ENCODE measurements at regions not wholly inside any gene's neighbourhood (a gene's known extent, or its start where the extent isn't known, plus 50 kb on each side); places are given as distances from the start of the nearest gene placed in this dataset.

DNA sequence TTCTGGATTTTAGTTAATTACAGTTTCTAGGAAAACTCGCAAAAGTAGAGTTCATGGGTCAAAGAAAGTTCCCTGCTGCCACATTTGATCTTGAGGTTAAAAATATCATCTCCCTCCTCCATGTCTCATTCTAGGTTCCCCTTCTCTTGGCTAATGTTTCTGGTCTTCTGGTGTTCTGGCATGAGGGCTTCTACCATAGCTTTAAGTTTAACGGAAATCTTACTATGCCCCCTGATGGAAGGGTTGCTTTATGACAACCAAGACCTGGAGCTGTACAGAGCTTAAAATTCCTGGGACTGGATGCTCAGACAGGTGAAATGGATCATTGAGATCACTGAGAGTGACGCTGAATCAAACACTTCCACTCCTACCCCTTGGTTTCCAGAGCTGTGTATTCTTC is 1881.7 kb downstream of the MRPL39 start:
- TF ChIP-seq GATA2 (IDR thresholded peaks at IDR 0.05; ENCODE audit: low read depth, low read length): no peak
- no peak for TF ChIP-seq GATA3 (IDR thresholded peaks at IDR 0.05; ENCODE audit: low read depth, low read length)

GRCh38 chr21:23718446-23719285 is 1888.6 kb downstream of the MRPL39 start:
- TF ChIP-seq GATA2 (IDR thresholded peaks at IDR 0.05; ENCODE audit: low read depth, low read length): no peak
- TF ChIP-seq GATA3 (IDR thresholded peaks at IDR 0.05; ENCODE audit: low read depth, low read length): no peak

- TF ChIP-seq GATA3 (IDR thresholded peaks at IDR 0.05; ENCODE audit: low read depth, low read length) (no peak), GATA2 (IDR thresholded peaks at IDR 0.05; ENCODE audit: low read depth, low read length) (no peak)
These were observed 1895.1 kb downstream of the MRPL39 start for GRCh38 chr21:23712166-23712565.

DNA sequence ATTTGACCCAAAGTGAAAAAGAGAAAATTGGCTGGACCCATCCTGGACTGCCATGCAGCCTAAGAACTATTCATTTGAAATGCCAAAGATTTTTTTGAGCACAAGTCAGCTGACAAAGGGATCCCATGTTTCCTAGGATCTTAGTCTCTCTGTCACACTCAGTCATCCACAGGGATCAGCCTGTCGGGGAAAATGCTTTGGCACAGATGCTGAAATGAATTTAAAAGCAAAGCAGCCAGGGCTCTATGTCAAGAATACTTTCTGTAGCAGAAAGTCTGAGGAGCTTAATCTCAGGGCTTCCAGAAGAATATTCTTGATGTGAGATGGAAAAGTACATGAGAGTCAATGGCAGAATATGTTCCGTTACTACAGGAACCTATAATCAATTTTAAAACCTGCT is 1900.8 kb downstream of the MRPL39 start:
- TF ChIP-seq GATA3 (IDR thresholded peaks at IDR 0.05; ENCODE audit: low read depth, low read length) (no peak), GATA2 (IDR thresholded peaks at IDR 0.05; ENCODE audit: low read depth, low read length) (no peak)

DNA sequence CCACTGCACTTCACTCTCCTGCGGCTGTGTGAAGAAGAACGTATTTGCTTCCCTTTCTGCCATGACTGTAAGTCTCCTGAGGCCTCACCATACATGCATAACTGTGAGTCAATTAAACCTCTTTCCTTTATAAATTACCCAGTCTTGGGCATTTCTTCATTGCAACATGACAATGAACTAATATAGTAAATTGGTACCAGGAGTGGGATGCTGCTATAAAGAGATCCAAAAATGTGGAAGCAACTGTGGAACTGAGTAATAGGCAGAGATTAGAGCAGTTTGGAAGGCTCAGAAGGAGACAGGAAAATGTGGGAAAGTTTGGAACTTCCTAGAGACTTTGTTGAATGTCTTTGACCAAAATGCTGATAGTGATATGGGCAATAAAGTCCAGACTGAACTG is 1907.9 kb downstream of the MRPL39 start:
- TF ChIP-seq GATA3 (IDR thresholded peaks at IDR 0.05; ENCODE audit: low read depth, low read length): no peak
- TF ChIP-seq GATA2 (IDR thresholded peaks at IDR 0.05; ENCODE audit: low read depth, low read length): no peak

GRCh38 chr21:23698619-23699018 is 1908.7 kb downstream of the MRPL39 start:
- TF ChIP-seq GATA2 (IDR thresholded peaks at IDR 0.05; ENCODE audit: low read depth, low read length) (no peak), GATA3 (IDR thresholded peaks at IDR 0.05; ENCODE audit: low read depth, low read length) (no peak)

- no peak for TF ChIP-seq GATA2 (IDR thresholded peaks at IDR 0.05; ENCODE audit: low read depth, low read length)
- no peak for TF ChIP-seq GATA3 (IDR thresholded peaks at IDR 0.05; ENCODE audit: low read depth, low read length)
These were observed 1911.8 kb downstream of the MRPL39 start for GRCh38 chr21:23695443-23695842.

DNA sequence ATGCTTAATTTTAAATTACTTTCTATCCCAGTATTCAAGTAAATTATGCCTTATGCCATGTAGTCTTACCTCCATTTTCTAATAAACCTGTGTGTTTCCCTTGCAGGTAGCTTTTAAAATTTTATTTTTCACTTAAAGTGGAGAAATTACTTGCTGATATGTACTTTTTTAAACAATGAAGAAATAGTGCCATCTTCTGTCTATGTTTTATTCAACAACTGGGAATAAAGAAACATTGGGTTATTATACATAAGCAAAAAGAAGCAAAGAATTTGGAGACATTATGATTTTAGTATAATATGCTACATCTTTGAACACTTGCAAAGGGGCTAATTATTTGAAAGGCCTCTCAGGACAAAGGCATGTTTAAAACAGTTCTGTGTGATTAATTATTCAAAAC is 1912.9 kb downstream of the MRPL39 start:
- no peak for TF ChIP-seq GATA2 (IDR thresholded peaks at IDR 0.05; ENCODE audit: low read depth, low read length)
- no peak for TF ChIP-seq GATA3 (IDR thresholded peaks at IDR 0.05; ENCODE audit: low read depth, low read length)

GRCh38 chr21:23690316-23690715 is 1917.0 kb downstream of the MRPL39 start:
- TF ChIP-seq GATA3 (IDR thresholded peaks at IDR 0.05; ENCODE audit: low read depth, low read length): no peak
- TF ChIP-seq GATA2 (IDR thresholded peaks at IDR 0.05; ENCODE audit: low read depth, low read length): no peak

DNA sequence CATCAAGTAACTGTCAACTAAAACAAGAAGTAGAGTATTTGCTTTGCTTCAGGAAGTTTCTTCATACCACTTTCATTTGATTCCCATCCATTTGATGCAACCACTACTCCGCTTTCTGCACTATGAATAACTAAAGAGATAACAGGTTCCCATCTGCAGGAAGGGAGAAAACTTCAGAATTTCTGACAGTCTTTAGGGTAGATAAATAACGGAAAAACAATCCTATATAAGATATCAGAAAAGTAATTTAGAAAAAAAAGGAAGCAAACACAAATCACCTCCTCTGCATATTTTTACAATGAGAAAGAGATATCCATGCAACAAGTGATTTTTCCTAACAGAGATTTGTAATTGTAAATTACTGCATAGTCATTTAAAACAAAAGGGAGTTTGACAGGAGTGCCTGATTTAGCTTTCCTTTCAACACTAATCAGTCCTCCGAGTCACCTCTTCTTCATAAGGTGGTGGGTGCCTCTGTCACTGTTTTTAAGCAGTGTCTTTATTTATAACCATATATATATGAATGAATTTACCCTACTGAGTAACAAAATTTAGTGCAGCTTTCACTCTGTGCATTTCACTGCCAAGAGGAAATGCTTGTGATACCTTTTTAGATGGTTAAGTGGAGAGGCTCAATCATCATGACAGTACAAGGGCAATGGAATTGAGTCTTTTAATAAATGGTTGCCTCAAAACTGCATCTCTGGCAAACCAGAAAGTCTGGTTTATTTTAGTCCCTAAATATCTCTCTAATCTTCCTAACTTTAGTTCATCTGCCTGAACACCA is 1920.4 kb downstream of the MRPL39 start:
- TF ChIP-seq GATA3 (IDR thresholded peaks at IDR 0.05; ENCODE audit: low read depth, low read length): no peak
- TF ChIP-seq GATA2 (IDR thresholded peaks at IDR 0.05; ENCODE audit: low read depth, low read length): no peak

DNA sequence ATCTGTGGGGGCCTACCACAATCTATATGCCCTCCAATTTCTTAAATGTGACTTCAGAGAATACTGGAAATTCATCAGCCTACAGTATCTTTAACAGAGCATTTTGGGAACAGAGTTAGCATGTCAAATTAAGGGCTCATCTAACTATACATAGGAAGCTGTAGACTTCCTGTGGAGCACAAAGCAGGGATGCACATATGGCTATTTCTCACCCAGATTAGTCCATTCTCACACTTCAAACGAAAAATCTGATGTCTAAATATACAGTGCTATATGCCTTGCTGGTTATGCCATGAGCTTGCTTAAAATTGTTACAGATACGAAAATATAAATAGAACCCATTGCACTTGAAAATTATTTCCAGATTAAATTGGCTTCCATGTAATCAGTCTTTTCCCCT is 1922.8 kb downstream of the MRPL39 start:
- TF ChIP-seq GATA2 (IDR thresholded peaks at IDR 0.05; ENCODE audit: low read depth, low read length) (no peak), GATA3 (IDR thresholded peaks at IDR 0.05; ENCODE audit: low read depth, low read length) (no peak)

DNA sequence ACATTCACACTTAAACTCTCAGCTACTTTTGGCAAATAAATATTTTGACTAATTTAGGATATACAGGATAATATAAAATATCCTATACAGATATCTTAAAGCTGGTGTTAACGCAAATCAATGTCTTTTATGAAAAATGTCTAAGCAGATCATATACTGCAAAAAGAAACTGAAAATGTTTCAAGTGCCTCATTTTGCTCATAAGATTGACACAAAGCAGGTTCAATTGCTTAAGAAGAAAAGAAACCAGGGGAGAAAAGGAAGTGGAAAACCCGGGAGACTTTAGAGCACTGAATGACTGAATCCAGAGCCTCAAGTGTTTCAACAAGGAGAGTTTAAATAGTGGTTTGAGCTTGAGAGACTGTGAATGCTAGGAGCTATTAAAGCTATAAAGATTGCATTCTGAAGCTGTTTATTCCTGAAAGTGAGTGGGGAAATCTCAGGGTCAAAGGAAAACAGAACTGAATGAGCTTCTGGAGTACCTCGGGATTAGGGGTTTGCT is 1943.0 kb downstream of the MRPL39 start:
- TF ChIP-seq GATA3 (IDR thresholded peaks at IDR 0.05; ENCODE audit: low read depth, low read length) (no peak), GATA2 (IDR thresholded peaks at IDR 0.05; ENCODE audit: low read depth, low read length) (no peak)

- TF ChIP-seq GATA3 (IDR thresholded peaks at IDR 0.05; ENCODE audit: low read depth, low read length) (no peak), GATA2 (IDR thresholded peaks at IDR 0.05; ENCODE audit: low read depth, low read length) (no peak)
These were observed 1946.7 kb downstream of the MRPL39 start for GRCh38 chr21:23660560-23660959.

DNA sequence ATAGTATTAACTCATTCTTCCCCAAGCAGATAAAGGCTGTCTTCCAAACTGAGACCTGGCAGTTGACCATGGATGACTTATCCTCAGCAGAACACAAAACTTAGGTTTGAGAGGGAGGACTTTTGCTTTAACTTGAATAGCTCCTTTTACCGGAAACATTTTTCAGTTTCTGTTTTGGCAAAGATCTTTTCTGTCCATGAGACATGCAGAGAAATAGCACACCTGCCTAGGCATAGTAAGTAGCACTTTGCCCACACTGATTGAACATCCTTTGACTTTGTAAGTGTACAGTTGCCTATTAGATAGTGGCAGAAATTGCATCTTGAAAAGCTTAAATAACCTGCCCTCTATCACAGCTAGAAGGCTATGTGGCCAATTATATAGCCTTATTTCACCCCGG is 1962.5 kb downstream of the MRPL39 start:
- TF ChIP-seq GATA3 (IDR thresholded peaks at IDR 0.05; ENCODE audit: low read depth, low read length): no peak
- no peak for TF ChIP-seq GATA2 (IDR thresholded peaks at IDR 0.05; ENCODE audit: low read depth, low read length)

DNA sequence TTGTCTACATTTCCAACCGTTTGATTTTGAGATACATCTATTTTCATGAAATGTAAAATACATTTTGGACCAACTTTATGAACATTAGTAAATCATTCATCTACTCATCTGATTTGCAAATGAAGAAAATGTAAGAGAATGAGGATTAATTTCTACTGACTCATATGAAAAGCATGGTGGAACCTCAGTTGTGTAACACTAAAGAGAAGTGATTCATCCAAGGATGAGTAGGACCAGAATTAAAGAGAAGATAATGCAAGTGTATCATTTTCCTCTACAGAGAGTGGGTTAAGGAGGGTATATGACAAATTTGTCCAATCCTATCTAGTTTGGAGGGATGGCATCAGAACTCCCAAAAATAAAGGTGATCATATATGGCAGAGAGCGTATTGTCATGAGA is 1967.6 kb downstream of the MRPL39 start:
- TF ChIP-seq GATA3 (IDR thresholded peaks at IDR 0.05; ENCODE audit: low read depth, low read length) (no peak), GATA2 (IDR thresholded peaks at IDR 0.05; ENCODE audit: low read depth, low read length) (no peak)
